ENCODE measurements at regions not wholly inside any gene's neighbourhood (a gene's known extent, or its start where the extent isn't known, plus 50 kb on each side); places are given as distances from the start of the nearest gene placed in this dataset.
"Not testable (repeated sequence)": the region's sequence is repeated elsewhere in the genome, so short reads cannot be mapped to it uniquely, and the experiment has no call there.

DNA sequence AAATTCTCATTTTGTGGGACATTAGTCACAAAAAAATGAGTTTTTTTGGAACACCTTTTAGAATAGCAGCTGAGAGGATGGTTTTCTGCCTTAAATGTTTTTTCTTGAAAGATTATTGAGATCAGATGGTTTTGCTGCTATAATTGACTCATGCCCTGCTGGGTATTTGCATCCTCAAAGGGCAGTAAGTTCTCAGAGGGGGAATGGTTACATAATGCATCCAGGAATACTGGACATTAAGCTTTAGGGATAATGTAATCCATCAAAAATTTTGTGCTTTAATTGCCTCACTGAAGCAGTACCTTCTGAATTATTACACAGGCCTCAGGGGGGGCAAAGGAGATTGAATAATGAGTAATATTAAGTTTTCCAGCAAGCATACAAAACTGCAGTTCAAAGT lies 866.3 kb upstream of the SPRY2 start:
- FAIRE-seq = no peak

DNA sequence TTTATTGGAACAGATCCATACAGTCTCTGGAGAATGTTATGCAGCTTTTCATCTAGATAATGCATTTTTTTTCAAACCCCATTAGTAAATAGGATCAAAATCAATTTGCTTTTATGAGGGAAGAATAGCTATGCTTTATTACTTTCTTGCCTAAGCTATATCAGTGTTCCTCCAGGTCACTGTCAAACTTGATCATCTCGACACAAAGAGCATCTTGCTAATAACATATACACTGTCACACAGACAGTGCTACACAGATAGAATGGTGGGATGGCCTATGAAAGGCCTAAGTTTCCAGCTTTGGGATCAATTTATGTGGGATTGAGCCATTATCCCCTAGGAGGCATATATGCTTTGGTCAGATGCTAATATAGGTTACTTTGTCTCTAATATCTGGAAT lies 862.9 kb upstream of the SPRY2 start:
- no peak for FAIRE-seq

DNA sequence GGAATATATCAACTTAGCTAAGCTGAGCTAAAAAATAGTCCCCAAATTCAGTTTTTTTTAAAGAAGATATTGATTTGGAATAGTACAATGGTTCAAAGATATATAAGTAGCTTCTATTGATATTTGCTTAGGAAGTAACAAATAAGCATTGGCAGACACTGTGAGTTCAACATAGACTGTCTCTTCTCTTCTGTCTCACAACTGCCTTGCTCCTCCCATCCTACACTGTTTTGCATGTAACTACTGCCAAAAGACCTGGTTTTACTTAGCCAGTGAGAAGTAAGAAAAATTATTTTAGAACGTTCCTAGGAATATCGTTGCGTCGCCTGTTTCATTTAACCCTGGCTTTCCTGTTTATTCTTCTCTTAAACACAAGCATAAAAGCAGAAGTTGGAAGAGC lies 859.0 kb upstream of the SPRY2 start:
- no peak for FAIRE-seq

DNA sequence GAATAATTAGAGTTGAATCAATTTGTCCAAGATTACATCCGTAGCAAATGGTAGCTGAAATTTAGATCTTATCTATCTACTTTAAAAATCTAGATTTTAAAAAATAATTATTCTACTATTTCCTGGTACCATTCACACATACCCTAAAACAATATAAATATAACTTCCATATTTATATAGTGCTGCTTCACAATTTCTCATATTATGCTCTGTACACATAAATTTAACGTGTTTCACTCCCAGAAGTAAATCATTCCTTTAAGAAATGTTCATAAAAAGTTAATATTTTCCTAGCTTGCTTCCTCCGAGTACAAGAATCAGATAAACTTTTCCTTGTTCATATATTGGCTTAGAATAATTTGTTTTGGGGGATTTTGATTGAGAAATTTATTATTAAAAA lies 857.0 kb upstream of the SPRY2 start:
- peak; percentile 36 for FAIRE-seq

DNA sequence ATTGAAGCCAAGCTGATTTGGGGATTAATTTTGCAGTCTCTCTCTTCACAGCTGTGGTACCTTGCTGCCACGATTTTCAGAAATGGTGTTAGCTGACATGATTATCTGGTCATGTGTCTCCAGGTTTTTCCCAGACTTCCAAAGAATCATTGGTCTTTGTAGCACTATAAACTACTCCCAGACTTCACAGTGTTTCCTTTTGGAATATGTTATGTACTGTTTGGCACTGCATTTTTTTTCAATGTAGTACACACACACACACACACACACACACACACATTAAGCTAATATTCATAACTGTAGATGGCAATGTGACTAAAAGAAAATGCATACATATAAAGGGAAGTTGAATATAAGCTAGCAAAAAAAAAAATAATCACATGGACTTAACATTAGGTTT lies 856.6 kb upstream of the SPRY2 start:
- no peak for FAIRE-seq

DNA sequence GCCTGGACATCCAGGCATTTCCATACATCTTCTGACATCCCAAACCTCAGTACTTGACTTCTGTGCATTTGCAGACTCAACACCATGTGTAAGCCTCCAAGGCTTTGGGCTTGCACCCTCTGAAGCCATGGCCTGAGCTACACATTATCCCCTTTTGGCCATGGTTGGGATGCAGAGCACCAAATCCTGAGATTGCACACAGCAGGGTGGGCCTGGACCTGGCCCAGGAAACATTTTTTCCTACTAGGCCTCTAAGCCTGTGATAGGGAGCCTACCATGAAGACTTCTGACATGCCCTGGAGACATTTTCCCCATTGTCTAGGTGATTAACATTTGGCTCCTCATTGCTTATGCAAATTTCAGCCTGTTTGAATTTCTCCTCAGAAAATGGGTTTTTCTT lies 853.4 kb upstream of the SPRY2 start:
- no peak for FAIRE-seq

DNA sequence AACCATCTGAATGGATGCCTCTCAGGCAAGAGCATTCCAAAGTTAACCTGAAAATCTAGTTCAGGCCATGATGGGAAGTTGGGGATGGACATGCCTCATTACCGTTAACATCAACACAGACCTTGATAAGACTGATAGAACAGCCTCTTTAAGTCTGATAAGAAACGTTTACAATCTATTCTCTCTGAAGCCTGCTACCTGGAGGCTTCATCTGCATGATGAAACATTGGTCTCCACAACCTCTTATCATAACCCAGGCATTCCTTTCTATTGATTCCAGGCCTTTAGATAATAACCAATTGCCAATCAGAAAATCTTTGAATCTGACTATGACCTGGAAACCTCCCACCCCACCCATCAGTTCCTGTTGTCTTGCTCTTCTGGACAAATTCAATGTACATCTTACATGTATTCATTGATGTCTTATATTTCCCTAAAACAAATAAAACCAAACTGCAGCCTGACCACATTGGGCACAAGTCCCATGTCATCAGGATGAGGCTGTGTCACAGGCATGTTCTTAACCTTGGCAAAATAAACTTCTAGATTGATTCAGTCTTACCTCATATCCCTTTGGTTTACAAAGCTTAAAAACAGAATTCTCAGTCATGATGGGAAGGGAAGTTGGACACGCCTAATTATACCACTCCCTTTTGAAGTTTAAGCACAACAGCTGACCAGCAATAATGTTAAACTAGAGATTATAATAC lies 843.8 kb upstream of the SPRY2 start:
- no peak for FAIRE-seq

DNA sequence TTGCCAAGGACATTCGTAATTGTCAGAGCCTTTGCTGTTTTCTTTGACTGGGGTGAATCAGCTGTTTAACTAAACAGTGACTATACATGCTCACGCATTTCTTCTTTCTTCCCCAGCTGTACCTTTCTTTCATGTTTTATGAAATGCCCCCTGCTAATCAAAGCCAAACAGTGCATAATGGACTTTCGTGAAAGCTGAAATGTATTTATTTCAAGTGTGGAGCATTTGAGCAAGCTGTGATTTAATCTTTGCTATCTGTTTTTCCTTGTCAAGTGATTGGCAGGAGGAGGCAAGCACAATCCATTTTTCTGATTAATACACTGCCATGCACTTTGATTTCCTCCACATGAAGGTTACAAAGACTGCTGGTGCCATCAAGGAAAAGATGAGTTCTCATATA lies 831.7 kb upstream of the SPRY2 start:
- FAIRE-seq = no peak

DNA sequence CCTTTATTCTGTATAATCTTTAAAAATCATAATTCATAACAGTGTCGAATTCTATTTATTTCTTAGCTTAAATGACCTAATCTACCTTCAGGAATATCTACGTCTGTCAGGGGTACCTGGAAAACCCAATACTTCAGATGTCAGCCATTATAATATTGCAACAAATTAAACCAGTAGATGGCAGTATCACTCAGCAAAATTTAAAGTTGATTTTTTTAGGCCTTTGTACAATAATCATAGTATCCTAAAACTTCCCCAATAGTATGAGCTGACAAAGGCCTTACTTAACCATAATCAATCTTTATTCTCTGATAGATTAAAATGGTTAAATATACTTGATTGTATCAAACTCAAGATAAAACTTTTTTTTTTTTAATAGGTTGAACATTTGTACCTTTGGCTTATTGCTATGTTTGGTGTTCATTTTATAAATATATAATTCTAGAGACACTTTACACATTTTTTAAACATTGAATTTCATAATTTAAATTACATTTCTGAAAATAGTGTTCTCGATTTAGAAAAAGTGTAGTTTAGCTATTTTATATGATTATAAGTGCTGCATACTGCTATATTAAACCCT lies 830.2 kb upstream of the SPRY2 start:
- peak; percentile 60 for FAIRE-seq

DNA sequence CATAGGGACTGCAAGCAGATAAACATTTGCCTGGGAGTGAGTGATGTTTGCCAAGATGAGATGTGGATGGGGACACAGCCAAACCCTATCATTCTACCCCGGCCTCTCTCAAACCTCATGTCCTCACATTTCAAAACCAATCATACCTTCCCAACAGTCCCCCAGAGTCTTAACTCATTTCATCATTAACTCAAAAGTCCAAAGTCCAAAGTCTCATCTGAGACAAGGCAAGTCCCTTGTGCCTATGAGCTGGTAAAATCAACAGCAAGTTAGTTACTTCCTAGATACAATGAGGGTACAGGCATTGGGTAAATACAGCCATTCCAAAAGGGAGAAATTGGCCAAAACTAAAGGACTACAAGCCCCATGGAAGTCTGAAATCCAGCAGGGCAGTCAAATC lies 822.9 kb upstream of the SPRY2 start:
- not testable (repeated sequence) for FAIRE-seq

DNA sequence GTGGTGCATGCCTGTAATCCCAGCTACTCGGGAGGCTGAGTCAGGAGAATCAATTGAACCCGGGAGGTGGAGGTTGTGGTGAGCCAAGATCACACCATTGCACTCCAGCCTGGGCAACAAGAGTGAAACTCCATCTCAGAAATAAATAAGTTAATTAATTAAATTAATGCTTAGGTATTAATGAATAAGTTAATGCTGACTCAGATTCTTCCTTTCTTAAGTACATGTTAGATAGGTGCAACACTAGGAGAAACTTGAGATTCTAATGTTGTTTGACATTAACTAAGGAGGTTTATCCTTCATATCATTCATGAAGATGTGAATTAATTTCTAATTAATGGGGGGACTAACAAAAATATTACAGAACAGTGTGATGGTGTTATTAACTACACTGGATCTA lies 812.6 kb upstream of the SPRY2 start:
- no peak for FAIRE-seq

DNA sequence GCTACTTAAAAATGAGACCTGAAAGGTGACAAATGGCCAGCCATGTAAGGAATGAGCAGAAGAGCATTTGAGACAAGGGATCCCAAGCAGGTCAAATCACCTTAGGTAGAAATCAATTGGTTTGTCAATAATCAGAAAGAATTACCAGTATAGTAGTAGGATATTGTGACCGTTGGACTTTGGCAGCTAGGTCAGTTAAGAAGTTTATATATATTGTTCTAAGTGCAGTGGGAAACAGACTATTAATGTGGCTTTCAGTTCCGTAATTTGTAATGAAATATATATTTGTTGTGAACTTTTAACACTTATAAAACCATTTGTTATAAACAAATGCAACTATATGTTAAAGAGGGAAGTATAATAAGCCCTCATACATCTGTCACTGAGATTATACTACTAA lies 807.9 kb upstream of the SPRY2 start:
- no peak for FAIRE-seq

DNA sequence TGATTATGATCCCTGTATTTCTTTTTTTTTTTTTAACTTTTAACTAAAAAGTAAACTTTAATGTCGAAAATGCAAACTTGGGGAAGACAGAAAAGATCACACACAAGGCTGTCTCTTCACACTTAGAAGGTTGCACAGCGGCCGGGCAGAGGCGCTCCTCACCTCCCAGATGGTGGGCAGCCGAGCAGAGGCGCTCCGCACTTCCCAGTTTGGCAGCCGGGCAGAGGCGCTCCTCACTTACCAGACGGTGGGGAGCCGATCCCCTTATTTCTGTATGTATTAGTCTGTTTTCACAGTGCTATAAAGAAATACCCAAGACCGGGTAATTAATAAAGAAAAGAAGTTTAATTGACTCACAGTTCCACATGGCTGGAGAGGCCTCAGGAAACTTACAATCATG lies 805.6 kb upstream of the SPRY2 start:
- not testable (repeated sequence) for FAIRE-seq

DNA sequence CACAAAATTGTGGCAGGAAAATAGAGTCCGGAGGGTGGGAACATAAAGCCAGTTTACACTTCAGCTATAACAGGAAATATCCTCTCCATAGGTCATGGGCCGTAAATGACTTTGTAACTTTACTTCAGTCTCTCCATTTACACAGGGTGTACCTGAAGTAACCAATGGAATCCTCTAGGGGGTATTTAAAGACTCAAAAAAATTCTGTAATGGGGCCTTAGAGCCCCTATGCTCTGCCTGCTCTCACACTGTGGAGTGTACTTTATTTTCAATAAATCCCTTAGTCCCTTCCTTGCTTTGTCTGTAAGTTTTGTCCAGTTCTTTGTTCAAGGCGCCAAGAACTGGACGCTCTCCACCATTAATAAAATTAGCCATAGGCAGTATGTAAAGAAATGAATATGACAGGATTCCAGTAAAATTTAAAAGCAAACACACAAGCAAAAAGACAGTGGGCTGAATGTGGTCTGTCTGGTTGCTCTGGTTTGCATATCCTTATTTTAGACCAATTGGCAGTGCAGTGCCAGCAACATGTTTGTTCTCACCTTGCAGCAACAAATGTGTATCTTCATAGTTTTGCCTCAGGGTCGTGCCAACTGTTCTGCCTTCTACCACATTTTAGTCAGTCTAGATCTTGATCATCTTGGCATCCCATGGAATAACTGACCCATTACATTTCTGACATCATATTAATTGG lies 801.5 kb upstream of the SPRY2 start:
- no peak for FAIRE-seq

DNA sequence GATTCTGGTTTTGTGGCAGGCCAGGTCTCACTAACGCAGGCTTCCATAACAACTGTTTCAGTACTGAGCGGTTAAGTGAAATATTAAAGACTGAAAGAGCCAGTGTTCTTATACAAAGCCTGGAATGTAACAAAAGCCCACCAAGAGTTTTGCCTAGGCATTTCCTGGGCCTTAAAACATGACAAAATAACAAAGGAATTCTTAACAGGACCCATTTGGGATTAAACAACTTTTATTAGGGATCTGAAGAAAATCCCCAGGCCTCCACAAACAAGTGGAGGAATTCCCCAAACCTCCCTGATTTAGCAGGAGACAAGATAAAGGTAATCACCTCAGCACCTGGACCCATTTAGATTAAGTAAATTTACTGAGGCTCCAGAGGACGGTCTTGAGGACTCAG lies 799.7 kb upstream of the SPRY2 start:
- FAIRE-seq = no peak

DNA sequence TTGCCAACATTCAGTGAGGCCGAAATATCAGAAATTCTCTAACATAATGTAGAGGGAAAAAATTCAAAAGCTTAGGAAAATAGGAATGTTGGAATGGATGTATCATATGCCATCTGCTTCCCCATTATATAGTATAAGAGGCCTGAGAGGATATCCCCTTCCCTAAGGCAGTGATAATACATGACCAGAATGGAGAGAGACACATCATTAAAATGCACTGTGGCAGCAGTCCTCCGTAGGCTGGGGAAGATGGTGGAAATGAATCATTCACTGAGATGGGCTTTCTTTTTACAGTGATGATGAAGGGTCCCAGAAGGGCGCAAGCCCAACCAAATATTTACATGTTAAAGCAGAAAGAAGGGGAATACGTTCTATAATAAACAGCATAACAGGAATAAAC lies 799.1 kb upstream of the SPRY2 start:
- no peak for FAIRE-seq

DNA sequence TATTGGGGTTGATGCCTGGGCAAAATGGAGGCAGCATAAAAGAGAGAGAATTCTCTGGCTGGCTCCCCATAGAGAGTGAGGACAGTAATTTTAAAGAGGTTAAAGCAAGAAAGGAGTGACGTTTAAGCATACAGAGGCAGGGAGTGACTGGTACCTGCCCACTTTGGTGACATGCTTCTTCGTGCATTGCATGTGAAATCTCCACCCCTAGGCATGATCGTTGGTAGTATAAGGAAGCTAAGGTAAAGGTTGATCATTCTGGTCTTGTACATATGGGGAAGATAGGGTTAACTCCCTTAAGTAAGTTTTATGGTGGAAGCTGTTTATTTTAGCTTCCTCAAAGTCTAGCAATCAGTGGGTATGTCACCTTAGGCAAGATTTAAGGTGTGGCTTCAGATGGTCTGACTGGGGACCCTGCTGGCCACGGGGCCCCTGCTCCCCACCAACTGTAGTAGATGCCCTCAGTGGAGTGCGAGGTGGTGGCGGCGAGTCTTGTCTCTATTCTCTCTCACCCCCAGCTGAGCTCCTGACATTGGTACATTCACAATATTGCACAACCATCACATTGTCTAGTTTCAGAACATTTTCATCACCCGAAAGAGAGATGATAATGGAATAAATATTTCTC lies 797.5 kb upstream of the SPRY2 start:
- FAIRE-seq = no peak

DNA sequence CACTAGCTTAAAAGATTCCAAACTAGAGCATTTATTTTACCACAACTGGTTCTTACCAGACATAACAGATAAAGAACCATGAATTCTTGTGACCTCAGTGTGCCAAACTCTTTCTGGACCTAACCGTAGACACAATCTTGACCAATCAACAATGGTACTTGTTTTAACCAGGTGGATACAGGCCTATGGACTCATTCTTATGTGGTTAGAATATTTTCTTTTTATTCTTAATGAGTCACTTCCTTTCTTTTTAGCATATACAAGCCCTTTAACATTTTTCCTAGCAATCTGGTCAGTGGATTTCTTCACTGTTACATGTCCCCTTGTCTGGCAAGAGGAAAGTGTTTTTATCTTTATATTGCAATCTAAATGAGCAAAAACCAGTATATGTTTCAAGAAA lies 792.1 kb upstream of the SPRY2 start:
- no peak for FAIRE-seq

DNA sequence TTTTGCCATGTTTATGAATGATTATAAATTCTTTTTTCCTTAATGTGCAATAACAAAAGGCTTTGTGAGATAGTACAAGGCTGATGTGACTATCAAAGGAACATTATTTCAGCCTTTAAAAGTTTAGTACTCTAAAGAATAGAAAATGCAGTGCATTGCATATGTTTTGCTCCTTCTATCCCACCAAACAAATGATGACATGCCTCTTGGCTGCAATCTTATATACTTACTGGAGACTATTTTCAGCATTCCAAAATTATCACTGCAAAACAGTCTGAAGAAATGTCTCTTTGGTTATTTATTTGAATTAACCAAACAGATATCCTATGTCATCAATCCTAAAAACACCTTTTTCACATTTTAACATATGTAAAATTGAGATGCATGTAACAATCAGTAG lies 776.5 kb upstream of the SPRY2 start:
- FAIRE-seq = no peak

DNA sequence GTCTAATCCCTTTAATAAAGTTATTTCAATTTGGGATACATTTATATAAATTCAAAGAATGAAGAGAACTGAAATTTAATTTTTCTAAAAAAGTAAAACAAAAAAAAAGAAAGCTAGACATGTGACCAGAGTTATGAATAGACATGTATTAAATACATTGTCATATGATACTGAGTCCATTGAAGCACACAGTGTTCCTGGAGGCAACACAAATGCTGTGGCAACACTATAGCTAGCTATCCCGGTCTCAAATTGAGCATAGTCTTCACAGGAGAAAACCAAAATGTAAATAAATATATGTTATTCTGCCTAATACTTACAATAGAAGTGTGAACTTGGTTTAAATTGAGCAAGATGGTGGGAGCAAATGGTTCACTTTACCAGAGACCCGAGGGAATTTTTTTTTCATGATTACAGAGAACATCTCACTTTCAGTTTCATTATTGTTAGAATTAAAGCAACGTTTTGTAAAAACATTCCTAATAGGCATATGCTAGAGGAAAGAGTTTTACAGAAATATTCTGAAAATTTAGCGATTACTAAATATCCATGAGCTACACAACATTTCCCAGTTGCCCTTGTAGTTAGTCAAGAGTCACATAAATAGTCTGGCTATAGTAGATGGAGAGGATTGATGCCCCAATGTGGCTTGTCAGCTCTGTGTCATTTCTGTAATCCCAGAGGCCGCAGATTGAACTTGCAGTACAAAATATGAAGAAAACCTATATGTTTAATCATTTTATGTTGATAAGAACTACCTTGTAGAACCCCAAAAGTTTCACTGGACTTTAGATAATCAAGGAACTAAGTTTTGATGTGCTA lies 775.7 kb upstream of the SPRY2 start:
- FAIRE-seq = no peak

DNA sequence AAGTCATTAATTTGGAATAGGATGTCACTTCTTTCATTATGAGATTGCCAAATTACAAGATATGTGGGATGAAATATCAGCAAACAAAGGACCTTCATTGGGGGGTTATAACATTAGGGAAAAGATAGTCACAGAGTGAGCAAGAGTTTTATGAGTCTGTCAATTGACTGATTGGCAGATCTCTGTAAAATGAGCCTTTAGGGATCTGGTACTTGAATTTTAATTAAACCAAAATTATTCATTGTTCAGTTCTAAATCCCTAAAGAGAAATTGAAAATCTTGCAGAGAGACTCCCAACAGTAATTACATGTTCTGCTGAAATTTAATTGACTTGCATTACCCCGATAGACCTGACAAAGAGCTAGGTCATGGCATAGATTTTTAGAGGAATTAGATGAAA lies 768.1 kb upstream of the SPRY2 start:
- no peak for FAIRE-seq

DNA sequence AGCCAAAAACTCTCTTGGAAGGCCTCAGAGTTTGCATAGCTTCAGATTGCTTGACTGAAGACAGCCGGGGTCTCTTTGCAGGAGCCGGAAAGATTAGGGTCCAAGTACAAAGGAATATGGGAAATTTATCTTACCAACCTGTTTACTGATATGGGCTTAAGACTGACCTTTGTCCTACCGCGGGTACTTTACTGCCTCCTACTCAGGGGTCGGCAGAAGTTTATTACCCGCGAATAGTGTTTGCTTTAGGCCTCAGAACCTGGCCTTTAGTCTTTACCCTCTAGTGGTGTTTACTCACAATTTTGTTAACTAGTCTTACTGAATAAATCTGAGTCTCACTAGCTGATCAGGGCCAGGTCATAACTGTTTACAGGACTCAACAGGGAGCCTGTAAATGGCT lies 765.4 kb upstream of the SPRY2 start:
- no peak for FAIRE-seq
